Activated CD8-positive, alpha-beta T cell treated with anti-CD3 and anti-CD28 coated beads for 36 hours (primary cell): ENCODE measurements at regions not wholly inside any gene's neighbourhood (a gene's known extent, or its start where the extent isn't known, plus 50 kb on each side); places are given as distances from the start of the nearest gene placed in this dataset.

ENCODE experiments used
- ATAC-seq: fragments of 200-7000 bp; cut with Tn5 transposase; one replicate; pipeline ENCODE4 v1.10.0; 2021; ENCODE audit warnings: mild to moderate bottlenecking, moderate library complexity
- CTCF ChIA-PET: fragments of 350-600 bp; sonication (Branson Sonifier 250); formaldehyde crosslinking; loops from one replicate; lab custom pipeline; 2021; ENCODE audit warnings: antibody characterized with exemption; lab: Charles Lee
- POLR2A ChIA-PET: fragments of 350-600 bp; sonication (Branson Sonifier 250); formaldehyde crosslinking; loops from one replicate; lab custom pipeline; 2021; ENCODE audit warnings: antibody characterized with exemption; lab: Charles Lee
- DNase-seq: peaks from one replicate; pipeline ENCODE4 v3.0.0-alpha.2; 2020
- H3K27ac Mint-ChIP-seq: one replicate; pipeline ENCODE4 v1.8.0; 2021; ENCODE audit warnings: mild to moderate bottlenecking, mixed read lengths
- H3K27me3 Mint-ChIP-seq: one replicate; pipeline ENCODE4 v1.8.0; 2021; ENCODE audit warnings: mixed read lengths
- H3K36me3 Mint-ChIP-seq: one replicate; pipeline ENCODE4 v1.8.0; 2021; ENCODE audit warnings: low read depth, mixed read lengths
- H3K4me1 Mint-ChIP-seq: one replicate; pipeline ENCODE4 v1.8.0; 2021; ENCODE audit warnings: low read depth, mixed read lengths
- H3K4me3 Mint-ChIP-seq: one replicate; pipeline ENCODE4 v1.8.0; 2021; ENCODE audit warnings: mild to moderate bottlenecking, moderate library complexity, mixed read lengths
- H3K9me3 Mint-ChIP-seq: one replicate; pipeline ENCODE4 v1.8.0; 2021; ENCODE audit warnings: mixed read lengths
- intact Hi-C: fragments of 100-400 bp; cut with micrococcal nuclease; formaldehyde crosslinking; loops from one replicate; pipeline ENCODE4 v1.10.0; 2022
- TF ChIP-seq, protein P1 (sequence below): fragments of 200-600 bp; IDR thresholded peaks from one replicate; pipeline ENCODE4 v1.8.0; 2022; ENCODE audit warnings: antibody characterized with exemption, mild to moderate bottlenecking

DNA sequence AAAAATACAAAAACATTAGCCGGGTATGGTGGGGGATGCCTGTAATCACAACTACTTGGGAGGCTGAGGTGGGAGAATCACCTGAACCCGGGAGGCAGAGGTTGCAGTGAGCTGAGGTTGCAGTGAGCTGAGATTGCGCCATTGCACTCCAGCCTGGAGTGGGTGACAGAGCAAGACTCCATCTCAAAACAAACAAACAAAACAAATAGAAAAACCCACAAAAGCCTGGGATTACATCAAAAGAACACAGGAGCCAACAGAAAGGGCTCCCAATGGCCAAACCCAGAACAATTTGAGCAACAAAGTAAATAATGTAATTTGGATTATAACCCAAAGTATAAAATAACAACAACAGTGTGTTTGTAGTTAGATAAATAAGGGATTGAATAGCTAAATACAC, 159.8 kb downstream of the UXS1 start:
- intact Hi-C loops: no loop called here
- POLR2A ChIA-PET: no interaction called here
- Mint-ChIP-seq H3K4me1 (peaks cover 25% of the 10 kb centered on the region), H3K4me3 (no peak overlapping the region), H3K27ac (no peak overlapping the region), H3K36me3 (no peaks in the 10 kb centered on the region), H3K9me3 (peaks cover 5% of the 10 kb centered on the region), H3K27me3 (no peaks in the 10 kb centered on the region)
- TF ChIP-seq, protein P1, sequence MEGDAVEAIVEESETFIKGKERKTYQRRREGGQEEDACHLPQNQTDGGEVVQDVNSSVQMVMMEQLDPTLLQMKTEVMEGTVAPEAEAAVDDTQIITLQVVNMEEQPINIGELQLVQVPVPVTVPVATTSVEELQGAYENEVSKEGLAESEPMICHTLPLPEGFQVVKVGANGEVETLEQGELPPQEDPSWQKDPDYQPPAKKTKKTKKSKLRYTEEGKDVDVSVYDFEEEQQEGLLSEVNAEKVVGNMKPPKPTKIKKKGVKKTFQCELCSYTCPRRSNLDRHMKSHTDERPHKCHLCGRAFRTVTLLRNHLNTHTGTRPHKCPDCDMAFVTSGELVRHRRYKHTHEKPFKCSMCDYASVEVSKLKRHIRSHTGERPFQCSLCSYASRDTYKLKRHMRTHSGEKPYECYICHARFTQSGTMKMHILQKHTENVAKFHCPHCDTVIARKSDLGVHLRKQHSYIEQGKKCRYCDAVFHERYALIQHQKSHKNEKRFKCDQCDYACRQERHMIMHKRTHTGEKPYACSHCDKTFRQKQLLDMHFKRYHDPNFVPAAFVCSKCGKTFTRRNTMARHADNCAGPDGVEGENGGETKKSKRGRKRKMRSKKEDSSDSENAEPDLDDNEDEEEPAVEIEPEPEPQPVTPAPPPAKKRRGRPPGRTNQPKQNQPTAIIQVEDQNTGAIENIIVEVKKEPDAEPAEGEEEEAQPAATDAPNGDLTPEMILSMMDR: no peak
- no peak for ATAC-seq
- CTCF ChIA-PET: no interaction called here
- DNase-seq: no peak

DNA sequence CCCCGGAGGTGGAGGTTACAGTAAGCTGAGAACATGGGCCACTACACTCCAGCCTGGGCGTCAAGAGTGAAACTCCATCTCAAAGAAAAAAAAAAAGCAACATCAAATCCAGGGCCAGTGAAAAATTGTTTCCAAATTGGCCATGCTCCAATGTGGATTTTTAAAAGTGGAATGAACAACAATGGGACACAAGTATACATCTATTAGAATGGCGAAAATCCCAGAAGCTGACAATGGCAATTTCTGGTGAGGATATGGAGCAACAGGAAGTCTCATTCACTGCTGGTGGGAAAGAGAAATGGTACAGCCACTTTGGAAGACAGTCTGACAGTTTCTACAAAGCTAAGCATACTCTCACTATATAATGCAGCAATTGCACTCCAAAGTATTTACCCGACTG, 161.4 kb downstream of the UXS1 start:
- Mint-ChIP-seq H3K36me3 (no peaks in the 10 kb centered on the region), H3K27me3 (no peaks in the 10 kb centered on the region), H3K9me3 (peaks cover 5% of the 10 kb centered on the region), H3K27ac (no peak overlapping the region), H3K4me1 (peaks cover 29% of the 10 kb centered on the region), H3K4me3 (no peak overlapping the region)
- TF ChIP-seq, protein P1: no peak
- intact Hi-C loops: no loop called here
- no peak for DNase-seq
- no peak for ATAC-seq
- ChIA-PET CTCF (no interaction called here), POLR2A (interaction anchor here (0.6 kb wide), 1 partner anchor 26 kb away, joined by 3 read pairs; no protein-coding TSS in a partner anchor)

DNA sequence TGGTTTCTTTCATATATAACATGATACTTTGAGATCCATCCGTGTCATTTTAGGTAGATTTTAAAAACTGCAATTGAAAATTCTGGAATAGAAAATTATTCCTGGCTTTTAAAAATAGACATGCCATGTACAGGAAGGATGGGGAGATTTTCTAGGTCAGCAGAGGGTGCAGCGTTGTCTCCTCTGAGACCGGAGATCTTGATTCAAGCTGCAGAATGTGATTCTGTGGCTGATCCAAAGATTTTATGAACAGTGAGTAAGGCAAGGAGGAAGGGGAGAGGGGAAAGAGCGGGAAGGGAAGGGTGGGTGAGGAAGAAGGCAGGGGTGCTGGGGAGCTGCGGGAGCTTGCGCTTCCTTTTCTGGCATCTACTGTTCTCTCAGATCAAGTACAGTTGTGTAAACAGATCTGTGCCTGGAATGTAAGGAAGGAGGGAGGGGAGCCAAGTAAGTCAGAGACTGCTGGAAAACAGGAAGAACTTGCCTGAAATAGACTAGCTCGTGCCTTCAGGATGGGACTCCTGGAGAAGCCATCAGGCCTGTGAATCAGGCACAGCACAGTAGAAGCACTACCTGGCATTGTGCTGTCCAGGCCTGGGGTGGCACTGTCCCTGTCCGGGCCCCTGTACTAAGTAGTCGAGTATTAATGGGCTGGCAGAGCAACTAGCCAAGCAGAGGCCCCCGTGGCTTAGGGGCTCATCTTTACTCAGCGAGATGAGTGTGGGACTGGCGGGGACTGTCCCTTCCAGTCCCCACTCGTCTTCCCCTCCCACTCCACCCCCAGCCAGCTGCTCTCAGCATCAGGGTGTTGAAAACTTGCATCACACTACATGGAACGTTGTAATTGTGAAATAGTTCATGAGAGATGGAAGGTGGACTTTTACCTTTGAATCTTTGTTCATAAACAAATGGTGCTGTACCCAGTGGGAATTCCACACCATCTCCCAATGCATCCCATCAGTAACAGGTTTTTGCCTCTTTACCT, 163.5 kb downstream of the UXS1 start:
- peak; percentile 95 for ATAC-seq
- intact Hi-C loops: no loop called here
- ChIA-PET CTCF (interaction anchor here (1.0 kb wide), 1 partner anchor 9 kb away, joined by 3 read pairs; no protein-coding TSS in a partner anchor), POLR2A (interaction anchor here (0.8 kb wide), 1 partner anchor 14 kb away, joined by 3 read pairs; no protein-coding TSS in a partner anchor)
- Mint-ChIP-seq H3K27me3 (no peaks in the 10 kb centered on the region), H3K9me3 (peaks cover 5% of the 10 kb centered on the region), H3K36me3 (no peaks in the 10 kb centered on the region), H3K27ac (peak overlapping the region; percentile 50), H3K4me1 (peaks cover 40% of the 10 kb centered on the region), H3K4me3 (no peak overlapping the region)
- TF ChIP-seq, protein P1: no peak
- peak; percentile 86 for DNase-seq

DNA sequence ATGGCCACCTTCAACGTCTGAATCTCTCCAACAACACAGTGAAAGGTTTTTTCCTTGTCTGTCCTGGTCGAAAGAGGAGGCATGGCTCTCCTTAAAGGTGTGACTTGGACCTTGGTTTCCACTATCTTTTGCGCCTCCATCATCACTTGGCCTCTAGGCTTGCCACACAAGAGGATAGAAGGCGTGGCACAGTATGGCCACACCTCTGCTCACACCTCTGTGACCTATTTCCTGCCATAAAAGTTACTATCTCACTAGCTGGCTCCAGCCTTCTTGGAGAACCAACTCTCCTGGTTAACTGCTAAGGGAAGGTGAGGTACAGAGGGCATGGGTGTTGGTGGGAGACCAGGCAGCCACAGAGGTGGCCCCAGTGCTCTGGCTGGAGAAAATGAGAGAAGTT, 165.9 kb downstream of the UXS1 start:
- H3K27me3 Mint-ChIP-seq: no peaks in the 10 kb centered on the region
- ATAC-seq (peak; percentile 37), DNase-seq (peak; percentile 25)
- peaks cover 40% of the 10 kb centered on the region for H3K4me1 Mint-ChIP-seq
- intact Hi-C loops: no loop called here
- TF ChIP-seq, protein P1: no peak
- CTCF ChIA-PET: no interaction called here
- peaks cover 5% of the 10 kb centered on the region for H3K9me3 Mint-ChIP-seq
- no peaks in the 10 kb centered on the region for H3K36me3 Mint-ChIP-seq
- no peak overlapping the region for H3K4me3 Mint-ChIP-seq
- H3K27ac Mint-ChIP-seq: peak overlapping the region; percentile 9
- POLR2A ChIA-PET: interaction anchor here (1.0 kb wide), 1 partner anchor 10 kb away, joined by 3 read pairs; no protein-coding TSS in a partner anchor
